ENCODE measurements at regions not wholly inside any gene's neighbourhood (a gene's known extent, or its start where the extent isn't known, plus 50 kb on each side); places are given as distances from the start of the nearest gene placed in this dataset.

DNA sequence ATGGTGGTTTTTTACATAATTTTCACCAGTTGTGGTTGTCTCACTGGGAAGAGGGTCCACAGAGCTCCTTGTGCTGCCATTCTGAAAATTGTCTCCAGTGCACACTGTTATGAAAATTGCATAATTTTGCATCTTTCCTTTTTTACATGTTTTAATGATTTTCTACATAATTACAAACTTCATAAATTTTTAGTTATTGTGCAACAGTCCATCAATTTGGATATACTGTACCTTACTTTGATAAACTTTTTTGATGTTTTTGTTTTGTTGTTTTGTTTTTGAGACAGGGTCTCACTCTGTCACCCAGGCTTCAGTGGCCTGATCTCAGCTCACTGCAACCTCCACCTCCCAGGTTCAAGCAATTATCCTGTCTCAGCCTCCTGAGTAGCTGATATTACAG lies 70.6 kb upstream of the AUTS2 start:
- no peaks in the 10 kb centered on the region for H3K27me3 ChIP-seq
- no peaks in the 10 kb centered on the region for H3K4me1 ChIP-seq
- no peak overlapping the region for H3K4me3 ChIP-seq
- no peak overlapping the region for H3K27ac ChIP-seq
- no peak for ATAC-seq
- TF ChIP-seq POLR2A (IDR thresholded peaks at IDR 0.05), result no peak
- no peak for TF ChIP-seq EP300 (IDR thresholded peaks at IDR 0.05)
- TF ChIP-seq, protein P1, sequence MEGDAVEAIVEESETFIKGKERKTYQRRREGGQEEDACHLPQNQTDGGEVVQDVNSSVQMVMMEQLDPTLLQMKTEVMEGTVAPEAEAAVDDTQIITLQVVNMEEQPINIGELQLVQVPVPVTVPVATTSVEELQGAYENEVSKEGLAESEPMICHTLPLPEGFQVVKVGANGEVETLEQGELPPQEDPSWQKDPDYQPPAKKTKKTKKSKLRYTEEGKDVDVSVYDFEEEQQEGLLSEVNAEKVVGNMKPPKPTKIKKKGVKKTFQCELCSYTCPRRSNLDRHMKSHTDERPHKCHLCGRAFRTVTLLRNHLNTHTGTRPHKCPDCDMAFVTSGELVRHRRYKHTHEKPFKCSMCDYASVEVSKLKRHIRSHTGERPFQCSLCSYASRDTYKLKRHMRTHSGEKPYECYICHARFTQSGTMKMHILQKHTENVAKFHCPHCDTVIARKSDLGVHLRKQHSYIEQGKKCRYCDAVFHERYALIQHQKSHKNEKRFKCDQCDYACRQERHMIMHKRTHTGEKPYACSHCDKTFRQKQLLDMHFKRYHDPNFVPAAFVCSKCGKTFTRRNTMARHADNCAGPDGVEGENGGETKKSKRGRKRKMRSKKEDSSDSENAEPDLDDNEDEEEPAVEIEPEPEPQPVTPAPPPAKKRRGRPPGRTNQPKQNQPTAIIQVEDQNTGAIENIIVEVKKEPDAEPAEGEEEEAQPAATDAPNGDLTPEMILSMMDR (IDR thresholded peaks at IDR 0.05), result no peak
- no peak for TF ChIP-seq POLR2AphosphoS5 (IDR thresholded peaks at IDR 0.05)
- no peaks in the 10 kb centered on the region for H3K36me3 ChIP-seq
- H3K9me3 ChIP-seq, result no peaks in the 10 kb centered on the region

DNA sequence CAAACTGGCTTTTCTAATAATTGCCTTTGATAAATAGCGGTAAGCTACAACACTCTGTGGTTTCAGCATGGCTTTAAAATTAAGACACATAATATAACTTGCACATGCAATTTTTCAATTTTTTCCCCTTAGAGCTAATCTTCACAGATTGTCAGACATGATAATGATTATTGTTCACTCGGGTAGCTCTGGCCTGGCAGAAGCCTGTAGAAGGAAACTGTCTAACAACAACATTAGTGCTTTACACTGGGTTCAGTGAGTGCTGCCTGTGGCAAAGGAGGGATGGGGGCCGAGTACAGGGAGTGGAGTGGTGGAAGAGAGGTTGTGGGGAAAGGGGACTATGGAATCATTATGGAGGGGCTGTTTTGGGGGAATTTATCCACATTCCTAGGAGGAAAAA lies 67.2 kb upstream of the AUTS2 start:
- H3K36me3 ChIP-seq, result no peaks in the 10 kb centered on the region
- no peaks in the 10 kb centered on the region for H3K27me3 ChIP-seq
- no peaks in the 10 kb centered on the region for H3K4me1 ChIP-seq
- 86 to 100% methylated on average over 2 to 3 of the region's 3 CpGs for WGBS, 2 donors (ENCODE audit: low coverage in 1 of 2)
- H3K4me3 ChIP-seq, result no peak overlapping the region
- H3K9me3 ChIP-seq, result no peaks in the 10 kb centered on the region
- no peak for TF ChIP-seq EP300 (IDR thresholded peaks at IDR 0.05)
- no peak for TF ChIP-seq POLR2A (IDR thresholded peaks at IDR 0.05)
- TF ChIP-seq, protein P1 (IDR thresholded peaks at IDR 0.05), result no peak
- no peak for TF ChIP-seq POLR2AphosphoS5 (IDR thresholded peaks at IDR 0.05)
- no peak overlapping the region for H3K27ac ChIP-seq
- no peak for ATAC-seq

- Histone ChIP-seq H3K4me3 (no peak overlapping the region), H3K4me1 (no peaks in the 10 kb centered on the region), H3K36me3 (no peaks in the 10 kb centered on the region), H3K9me3 (no peaks in the 10 kb centered on the region), H3K27ac (no peak overlapping the region), H3K27me3 (no peaks in the 10 kb centered on the region)
- WGBS, 2 donors (ENCODE audit: low coverage in 1 of 2), result 58 to 80% methylated on average over 1 to 5 of the region's 15 CpGs
- ATAC-seq, result no peak
- TF ChIP-seq, protein P1 (IDR thresholded peaks at IDR 0.05), result no peak
- TF ChIP-seq POLR2A (IDR thresholded peaks at IDR 0.05) (no peak), POLR2AphosphoS5 (IDR thresholded peaks at IDR 0.05) (no peak), EP300 (IDR thresholded peaks at IDR 0.05) (no peak)
These were observed 63.7 kb upstream of the AUTS2 start for GRCh38 chr7:69534461-69535041.

GRCh38 chr7:69537691-69538090 lies 60.6 kb upstream of the AUTS2 start:
- 68 to 84% methylated on average over 4 of the region's 4 CpGs for WGBS, 2 donors (ENCODE audit: low coverage in 1 of 2)
- Histone ChIP-seq H3K4me3 (no peak overlapping the region), H3K27ac (no peak overlapping the region), H3K27me3 (no peaks in the 10 kb centered on the region), H3K9me3 (peaks cover 0 to 10% (median 0%) of the 10 kb centered on the region in 3 donors), H3K4me1 (no peaks in the 10 kb centered on the region), H3K36me3 (no peaks in the 10 kb centered on the region)
- ATAC-seq, result no peak
- TF ChIP-seq, protein P1 (IDR thresholded peaks at IDR 0.05), result no peak
- TF ChIP-seq EP300 (IDR thresholded peaks at IDR 0.05), result no peak
- TF ChIP-seq POLR2AphosphoS5 (IDR thresholded peaks at IDR 0.05), result no peak
- no peak for TF ChIP-seq POLR2A (IDR thresholded peaks at IDR 0.05)

- Histone ChIP-seq H3K27me3 (no peaks in the 10 kb centered on the region), H3K4me1 (no peaks in the 10 kb centered on the region), H3K27ac (no peak overlapping the region), H3K4me3 (no peak overlapping the region), H3K9me3 (peaks cover 0 to 10% (median 0%) of the 10 kb centered on the region in 3 donors), H3K36me3 (no peaks in the 10 kb centered on the region)
- ATAC-seq, result no peak
- WGBS, 2 donors (ENCODE audit: low coverage in 1 of 2), result 94 to 100% methylated on average over 3 to 4 of the region's 4 CpGs
- TF ChIP-seq EP300 (IDR thresholded peaks at IDR 0.05) (no peak), POLR2A (IDR thresholded peaks at IDR 0.05) (no peak), POLR2AphosphoS5 (IDR thresholded peaks at IDR 0.05) (no peak)
- TF ChIP-seq, protein P1 (IDR thresholded peaks at IDR 0.05), result no peak
These were observed 58.7 kb upstream of the AUTS2 start for GRCh38 chr7:69539531-69539930.

Data from gastroesophageal sphincter (tissue), 4 donors.